ENCODE measurements at regions not wholly inside any gene's neighbourhood (a gene's known extent, or its start where the extent isn't known, plus 50 kb on each side); places are given as distances from the start of the nearest gene placed in this dataset.

DNA sequence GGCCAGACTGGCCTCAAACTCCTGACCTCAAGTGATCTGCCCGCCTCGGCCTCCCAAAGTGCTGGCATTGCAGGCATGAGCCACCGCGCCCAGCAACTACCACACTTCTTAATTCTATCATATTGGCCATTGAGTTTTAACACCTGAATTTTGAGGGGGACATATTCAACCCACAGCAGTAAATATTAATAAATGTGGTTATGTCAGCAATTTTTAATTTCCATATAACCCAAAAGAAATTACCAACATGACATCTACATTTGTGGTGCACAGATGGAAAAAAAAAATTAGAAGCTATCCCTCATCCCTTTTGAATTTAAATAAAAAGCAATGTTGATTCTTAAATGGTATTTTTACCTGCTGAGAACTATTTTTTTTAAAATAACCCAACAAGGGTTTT is 88.7 kb downstream of the SLITRK6 start:
- no peak for TF ChIP-seq POLR2A (IDR thresholded peaks at IDR 0.05)
- TF ChIP-seq, protein P1, sequence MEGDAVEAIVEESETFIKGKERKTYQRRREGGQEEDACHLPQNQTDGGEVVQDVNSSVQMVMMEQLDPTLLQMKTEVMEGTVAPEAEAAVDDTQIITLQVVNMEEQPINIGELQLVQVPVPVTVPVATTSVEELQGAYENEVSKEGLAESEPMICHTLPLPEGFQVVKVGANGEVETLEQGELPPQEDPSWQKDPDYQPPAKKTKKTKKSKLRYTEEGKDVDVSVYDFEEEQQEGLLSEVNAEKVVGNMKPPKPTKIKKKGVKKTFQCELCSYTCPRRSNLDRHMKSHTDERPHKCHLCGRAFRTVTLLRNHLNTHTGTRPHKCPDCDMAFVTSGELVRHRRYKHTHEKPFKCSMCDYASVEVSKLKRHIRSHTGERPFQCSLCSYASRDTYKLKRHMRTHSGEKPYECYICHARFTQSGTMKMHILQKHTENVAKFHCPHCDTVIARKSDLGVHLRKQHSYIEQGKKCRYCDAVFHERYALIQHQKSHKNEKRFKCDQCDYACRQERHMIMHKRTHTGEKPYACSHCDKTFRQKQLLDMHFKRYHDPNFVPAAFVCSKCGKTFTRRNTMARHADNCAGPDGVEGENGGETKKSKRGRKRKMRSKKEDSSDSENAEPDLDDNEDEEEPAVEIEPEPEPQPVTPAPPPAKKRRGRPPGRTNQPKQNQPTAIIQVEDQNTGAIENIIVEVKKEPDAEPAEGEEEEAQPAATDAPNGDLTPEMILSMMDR (IDR thresholded peaks at IDR 0.05) = no peak
- no peak for TF ChIP-seq EP300 (IDR thresholded peaks at IDR 0.05)
- TF ChIP-seq POLR2AphosphoS5 (IDR thresholded peaks at IDR 0.05) = no peak

Measured in upper lobe of left lung (tissue), 4 donors.